ENCODE measurements at regions not wholly inside any gene's neighbourhood (a gene's known extent, or its start where the extent isn't known, plus 50 kb on each side); places are given as distances from the start of the nearest gene placed in this dataset.

GRCh38 chr1:117802531-117803257 is 126.7 kb downstream of the GDAP2 start:
- Histone ChIP-seq H3K9me2 (ENCODE audit: insufficient read depth, low read length) (no peaks in the 10 kb centered on the region), H3F3A (ENCODE audit: insufficient read depth, low read length, poor library complexity, severe bottlenecking) (no peaks in the 10 kb centered on the region), H3K9me3 (ENCODE audit: low read length) (no peaks in the 10 kb centered on the region), H3K4me3 (ENCODE audit: low read length) (no peak overlapping the region), H2AFZ (ENCODE audit: low read depth, low read length) (no peak overlapping the region), H4K20me1 (ENCODE audit: insufficient read depth) (no peaks in the 10 kb centered on the region), H3K36me3 (ENCODE audit: insufficient read depth, low read length) (no peaks in the 10 kb centered on the region), H3K4me2 (ENCODE audit: low read length) (no peak overlapping the region), H3K27me3 (ENCODE audit: insufficient read depth, low read depth, low read length) (no peaks in the 10 kb centered on the region), H3K27ac (ENCODE audit: low read length) (no peak overlapping the region), H3K79me2 (replicated peaks; ENCODE audit: insufficient read depth, low read length) (no peaks in the 10 kb centered on the region), H3K9ac (ENCODE audit: low read length) (no peak overlapping the region)
- TF ChIP-seq RAD21 (conservative IDR thresholded peaks at IDR 0.05) (no peak), SMC3 (conservative IDR thresholded peaks at IDR 0.05; ENCODE audit: poor library complexity) (no peak), EZH2 (IDR thresholded peaks at IDR 0.05; ENCODE audit: borderline replicate concordance, insufficient read depth, low read length, poor library complexity, severe bottlenecking) (no peak)

- no peak overlapping the region for H3K4me2 ChIP-seq (ENCODE audit: low read length)
- H3K9ac ChIP-seq (ENCODE audit: low read length) = no peak overlapping the region
- H2AFZ ChIP-seq (ENCODE audit: low read depth, low read length) = no peak overlapping the region
- no peaks in the 10 kb centered on the region for H3K36me3 ChIP-seq (ENCODE audit: insufficient read depth, low read length)
- no peak overlapping the region for H3K27ac ChIP-seq (ENCODE audit: low read length)
- H3K9me3 ChIP-seq (ENCODE audit: low read length) = no peaks in the 10 kb centered on the region
- no peaks in the 10 kb centered on the region for H3F3A ChIP-seq (ENCODE audit: insufficient read depth, low read length, poor library complexity, severe bottlenecking)
- no peaks in the 10 kb centered on the region for H4K20me1 ChIP-seq (ENCODE audit: insufficient read depth)
- H3K9me2 ChIP-seq (ENCODE audit: insufficient read depth, low read length) = no peaks in the 10 kb centered on the region
- no peaks in the 10 kb centered on the region for H3K27me3 ChIP-seq (ENCODE audit: insufficient read depth, low read depth, low read length)
- H3K4me3 ChIP-seq (ENCODE audit: low read length) = no peak overlapping the region
- no peak for TF ChIP-seq RAD21 (conservative IDR thresholded peaks at IDR 0.05)
- no peaks in the 10 kb centered on the region for H3K79me2 ChIP-seq (replicated peaks; ENCODE audit: insufficient read depth, low read length)
Measured at GRCh38 chr1:117803318-117803717, 126.1 kb downstream of the GDAP2 start.

DNA sequence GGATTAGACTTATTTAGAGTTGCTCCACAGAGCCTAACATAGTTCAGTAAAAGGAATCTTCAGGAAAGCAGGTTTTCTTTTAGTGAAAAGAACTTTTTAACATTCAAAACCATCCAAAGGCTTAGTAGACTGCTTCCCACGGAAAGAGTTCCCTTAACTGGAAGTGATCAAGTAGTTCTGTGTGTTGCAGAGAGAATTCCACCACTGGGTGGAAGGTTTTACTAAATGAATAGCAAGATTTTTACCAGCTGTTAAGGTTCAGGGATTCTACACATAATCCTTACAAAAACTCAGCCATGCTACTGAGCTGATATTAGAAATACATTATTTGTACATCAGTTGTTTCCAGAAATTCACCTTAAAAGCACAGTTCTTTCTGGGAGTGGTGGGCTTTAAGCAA is 119.7 kb downstream of the GDAP2 start:
- Histone ChIP-seq H3K79me2 (replicated peaks; ENCODE audit: insufficient read depth, low read length) (no peaks in the 10 kb centered on the region), H3K36me3 (ENCODE audit: insufficient read depth, low read length) (no peaks in the 10 kb centered on the region), H3K9me2 (ENCODE audit: insufficient read depth, low read length) (no peaks in the 10 kb centered on the region), H4K20me1 (ENCODE audit: insufficient read depth) (no peaks in the 10 kb centered on the region), H3K4me3 (ENCODE audit: low read length) (no peak overlapping the region), H3K4me2 (ENCODE audit: low read length) (no peak overlapping the region), H3K27ac (ENCODE audit: low read length) (no peak overlapping the region), H3F3A (ENCODE audit: insufficient read depth, low read length, poor library complexity, severe bottlenecking) (no peaks in the 10 kb centered on the region), H3K9ac (ENCODE audit: low read length) (no peak overlapping the region), H3K9me3 (ENCODE audit: low read length) (no peaks in the 10 kb centered on the region), H3K27me3 (ENCODE audit: insufficient read depth, low read depth, low read length) (no peaks in the 10 kb centered on the region), H2AFZ (ENCODE audit: low read depth, low read length) (no peak overlapping the region)
- TF ChIP-seq, protein P1, sequence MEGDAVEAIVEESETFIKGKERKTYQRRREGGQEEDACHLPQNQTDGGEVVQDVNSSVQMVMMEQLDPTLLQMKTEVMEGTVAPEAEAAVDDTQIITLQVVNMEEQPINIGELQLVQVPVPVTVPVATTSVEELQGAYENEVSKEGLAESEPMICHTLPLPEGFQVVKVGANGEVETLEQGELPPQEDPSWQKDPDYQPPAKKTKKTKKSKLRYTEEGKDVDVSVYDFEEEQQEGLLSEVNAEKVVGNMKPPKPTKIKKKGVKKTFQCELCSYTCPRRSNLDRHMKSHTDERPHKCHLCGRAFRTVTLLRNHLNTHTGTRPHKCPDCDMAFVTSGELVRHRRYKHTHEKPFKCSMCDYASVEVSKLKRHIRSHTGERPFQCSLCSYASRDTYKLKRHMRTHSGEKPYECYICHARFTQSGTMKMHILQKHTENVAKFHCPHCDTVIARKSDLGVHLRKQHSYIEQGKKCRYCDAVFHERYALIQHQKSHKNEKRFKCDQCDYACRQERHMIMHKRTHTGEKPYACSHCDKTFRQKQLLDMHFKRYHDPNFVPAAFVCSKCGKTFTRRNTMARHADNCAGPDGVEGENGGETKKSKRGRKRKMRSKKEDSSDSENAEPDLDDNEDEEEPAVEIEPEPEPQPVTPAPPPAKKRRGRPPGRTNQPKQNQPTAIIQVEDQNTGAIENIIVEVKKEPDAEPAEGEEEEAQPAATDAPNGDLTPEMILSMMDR (IDR thresholded peaks at IDR 0.05; ENCODE audit: poor library complexity, severe bottlenecking) = no peak
- TF ChIP-seq SMC3 (conservative IDR thresholded peaks at IDR 0.05; ENCODE audit: poor library complexity) (no peak), EZH2 (IDR thresholded peaks at IDR 0.05; ENCODE audit: borderline replicate concordance, insufficient read depth, low read length, poor library complexity, severe bottlenecking) (no peak), EP300 (conservative IDR thresholded peaks at IDR 0.05; ENCODE audit: poor library complexity, severe bottlenecking) (no peak), POLR2AphosphoS5 (IDR thresholded peaks at IDR 0.05) (no peak), RAD21 (conservative IDR thresholded peaks at IDR 0.05) (no peak), REST (IDR thresholded peaks at IDR 0.05; ENCODE audit: borderline replicate concordance) (no peak), TAF1 (IDR thresholded peaks at IDR 0.05; ENCODE audit: low read depth) (no peak), MXI1 (conservative IDR thresholded peaks at IDR 0.05; ENCODE audit: poor library complexity, severe bottlenecking) (no peak)
